GM12801 (cell line): ENCODE measurements at regions not wholly inside any gene's neighbourhood (a gene's known extent, or its start where the extent isn't known, plus 50 kb on each side); places are given as distances from the start of the nearest gene placed in this dataset.

Experiments
- TF ChIP-seq, protein P1 (sequence below): IDR thresholded peaks from one replicate; pipeline ENCODE4 v1.5.1; 2011; ENCODE audit warnings: control low read depth; ENCODE audit not compliant: insufficient read length; ENCODE audit errors: extremely low read depth

GRCh38 chr20:11395581-11395980 lies 522.1 kb upstream of the BTBD3 start:
- TF ChIP-seq, protein P1, sequence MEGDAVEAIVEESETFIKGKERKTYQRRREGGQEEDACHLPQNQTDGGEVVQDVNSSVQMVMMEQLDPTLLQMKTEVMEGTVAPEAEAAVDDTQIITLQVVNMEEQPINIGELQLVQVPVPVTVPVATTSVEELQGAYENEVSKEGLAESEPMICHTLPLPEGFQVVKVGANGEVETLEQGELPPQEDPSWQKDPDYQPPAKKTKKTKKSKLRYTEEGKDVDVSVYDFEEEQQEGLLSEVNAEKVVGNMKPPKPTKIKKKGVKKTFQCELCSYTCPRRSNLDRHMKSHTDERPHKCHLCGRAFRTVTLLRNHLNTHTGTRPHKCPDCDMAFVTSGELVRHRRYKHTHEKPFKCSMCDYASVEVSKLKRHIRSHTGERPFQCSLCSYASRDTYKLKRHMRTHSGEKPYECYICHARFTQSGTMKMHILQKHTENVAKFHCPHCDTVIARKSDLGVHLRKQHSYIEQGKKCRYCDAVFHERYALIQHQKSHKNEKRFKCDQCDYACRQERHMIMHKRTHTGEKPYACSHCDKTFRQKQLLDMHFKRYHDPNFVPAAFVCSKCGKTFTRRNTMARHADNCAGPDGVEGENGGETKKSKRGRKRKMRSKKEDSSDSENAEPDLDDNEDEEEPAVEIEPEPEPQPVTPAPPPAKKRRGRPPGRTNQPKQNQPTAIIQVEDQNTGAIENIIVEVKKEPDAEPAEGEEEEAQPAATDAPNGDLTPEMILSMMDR = no peak

GRCh38 chr20:11401988-11402387 lies 515.7 kb upstream of the BTBD3 start:
- TF ChIP-seq, protein P1 = no peak

GRCh38 chr20:11403711-11404110 lies 514.0 kb upstream of the BTBD3 start:
- TF ChIP-seq, protein P1 = no peak

GRCh38 chr20:11406877-11407276 lies 510.8 kb upstream of the BTBD3 start:
- TF ChIP-seq, protein P1 = no peak

DNA sequence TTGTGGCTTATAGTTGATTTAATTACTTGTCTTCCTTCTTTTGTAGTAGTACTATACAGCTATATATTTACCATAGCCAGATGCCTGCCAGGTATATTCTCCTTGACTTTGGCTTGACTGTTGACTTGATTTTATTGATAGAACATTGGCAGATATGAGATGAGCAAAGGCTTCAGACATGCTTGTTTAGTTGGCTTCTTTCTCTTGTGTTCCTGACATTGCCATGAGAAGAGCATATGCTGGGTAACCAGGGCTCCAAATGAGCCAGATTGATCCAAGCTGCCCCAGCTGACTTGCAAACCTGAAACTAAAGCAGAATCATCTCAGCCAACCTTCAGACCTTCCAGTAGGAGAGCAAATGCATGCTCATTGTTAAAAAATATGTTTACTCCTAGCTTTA lies 508.1 kb upstream of the BTBD3 start:
- TF ChIP-seq, protein P1 = no peak

- TF ChIP-seq, protein P1 = no peak
These were observed 505.9 kb upstream of the BTBD3 start for GRCh38 chr20:11411765-11412164.

- TF ChIP-seq, protein P1 = no peak
These were observed 490.7 kb upstream of the BTBD3 start for GRCh38 chr20:11426948-11427347.

GRCh38 chr20:11429168-11429567 lies 488.5 kb upstream of the BTBD3 start:
- TF ChIP-seq, protein P1 = no peak
